SK-N-SH (cell line): ENCODE measurements at regions not wholly inside any gene's neighbourhood (a gene's known extent, or its start where the extent isn't known, plus 50 kb on each side); places are given as distances from the start of the nearest gene placed in this dataset.
A peak's percentile ranks its signal among the peaks of the same experiment; 100 is the strongest.

Experiments used
- CTCF ChIA-PET: fragments of 300-600, 350-600 bp; formaldehyde crosslinking; extraction: SDS; loops from one replicate; lab custom pipeline; 2021; lab: Yijun Ruan, JAX
- POLR2A ChIA-PET: fragments of 350-600 bp; sonication (Branson Sonifier 250); formaldehyde crosslinking; extraction: SDS; loops from one replicate; lab custom pipeline; 2020; ENCODE audit warnings: antibody characterized with exemption, inconsistent platforms; lab: Yijun Ruan, JAX
- DNase-seq: peaks from one replicate; pipeline ENCODE4 v3.0.0; 2012
- H2AFZ ChIP-seq: fragments of 200-600 bp; sonication (generic); 2 replicates; pipeline ENCODE4 v1.8.1; 2016; ENCODE audit warnings: antibody characterized with exemption, mild to moderate bottlenecking, low read depth
- H3F3A ChIP-seq: fragments of 200-600 bp; sonication (generic); replicated peaks from 2 replicates; pipeline ENCODE3; 2016; ENCODE audit warnings: antibody characterized with exemption, mild to moderate bottlenecking; ENCODE audit not compliant: insufficient read depth
- H3K27ac ChIP-seq, 2 experiments: fragments of 200-500 bp in 1 of 2; fragments of 200-600 bp in 1 of 2; sonication (Bioruptor generic) in 1 of 2; sonication (generic), shearing (Covaris generic) in 1 of 2; 2 replicates each; pipeline versions ENCODE4 v1.5.1 to v1.6.1; 2014 to 2016; ENCODE audit warnings: low read depth in 2 of 2, inconsistent platforms in 1 of 2, low read length in 1 of 2, mild to moderate bottlenecking in 1 of 2, mixed read lengths in 1 of 2
- H3K27me3 ChIP-seq: fragments of 200-600 bp; sonication (generic), shearing (Covaris generic); 2 replicates; pipeline ENCODE4 v1.6.1; 2016; ENCODE audit warnings: mixed run types; ENCODE audit not compliant: insufficient read depth
- H3K36me3 ChIP-seq, 2 experiments: fragments of 200-500 bp in 1 of 2; fragments of 200-600 bp in 1 of 2; sonication (Bioruptor generic) in 1 of 2; sonication (generic) in 1 of 2; replicated peaks in 1 of 2; 2 replicates each; pipeline versions ENCODE3 to v1.5.1; 2014 to 2016; ENCODE audit warnings: low read length in 1 of 2, mild to moderate bottlenecking in 1 of 2; ENCODE audit not compliant: insufficient read depth in 2 of 2, control insufficient read depth in 1 of 2
- H3K4me1 ChIP-seq, 2 experiments: fragments of 200-500 bp in 1 of 2; fragments of 200-600 bp in 1 of 2; sonication (Bioruptor generic) in 1 of 2; sonication (generic), shearing (Covaris generic) in 1 of 2; 2 replicates each; pipeline versions ENCODE4 v1.5.1 to v1.6.1; 2014 to 2016; ENCODE audit warnings: low read depth in 1 of 2, low read length in 1 of 2, mixed run types in 1 of 2; ENCODE audit not compliant: insufficient read depth in 2 of 2, control insufficient read depth in 1 of 2
- H3K4me2 ChIP-seq: fragments of 200-600 bp; sonication (generic), shearing (Covaris generic); 2 replicates; pipeline ENCODE4 v1.6.1; 2017; ENCODE audit warnings: mixed run types
- H3K4me3 ChIP-seq, 2 experiments: fragments of 200-500 bp in 1 of 2; fragments of 200-600 bp in 1 of 2; sonication (Bioruptor generic) in 1 of 2; sonication (generic), shearing (Covaris generic) in 1 of 2; 2 replicates each; pipeline versions ENCODE4 v1.5.1 to v1.8.1; 2014 to 2016; ENCODE audit warnings: low read depth in 2 of 2, inconsistent platforms in 1 of 2, low read length in 1 of 2, mild to moderate bottlenecking in 1 of 2, mixed read lengths in 1 of 2, moderate library complexity in 1 of 2
- H3K79me2 ChIP-seq: fragments of 200-600 bp; sonication (generic); 2 replicates; pipeline ENCODE4 v1.8.1; 2017; ENCODE audit warnings: mild to moderate bottlenecking; ENCODE audit not compliant: insufficient read depth
- H3K9ac ChIP-seq: fragments of 200-600 bp; sonication (generic); 2 replicates; pipeline ENCODE4 v1.6.1; 2017; ENCODE audit warnings: mixed run types
- H3K9me2 ChIP-seq: fragments of 200-600 bp; sonication (generic); 2 replicates; pipeline ENCODE4 v1.6.1; 2017; ENCODE audit warnings: mixed run types
- H3K9me3 ChIP-seq: fragments of 200-600 bp; sonication (generic); 2 replicates; pipeline ENCODE4 v1.6.1; 2017; ENCODE audit warnings: mixed run types, mild to moderate bottlenecking, moderate library complexity
- H4K20me1 ChIP-seq: fragments of 200-600 bp; sonication (generic); 2 replicates; pipeline ENCODE4 v1.6.1; 2017; ENCODE audit warnings: mild to moderate bottlenecking, mixed run types; ENCODE audit not compliant: insufficient read depth
- CHD2 ChIP-seq: fragments of 150-350 bp; IDR thresholded peaks from 2 replicates; pipeline ENCODE4 v1.6.1; 2018; ENCODE audit warnings: low read length; ENCODE audit not compliant: partially characterized antibody
- CTCF ChIP-seq: fragments of 200-600 bp; sonication (generic); IDR thresholded peaks from 2 replicates; pipeline ENCODE4 v1.6.1; 2017; ENCODE audit warnings: antibody characterized with exemption, mild to moderate bottlenecking, moderate library complexity
- EP300 ChIP-seq, 2 experiments: IDR thresholded peaks; 2 replicates each; pipeline versions ENCODE4 v1.4.0 to v1.6.1; 2012; ENCODE audit warnings: borderline replicate concordance in 1 of 2, low read depth in 1 of 2, low read length in 1 of 2
- FOSL2 ChIP-seq: IDR thresholded peaks from 2 replicates; pipeline ENCODE4 v1.4.0; 2012; ENCODE audit warnings: low read depth, mild to moderate bottlenecking, moderate library complexity, borderline replicate concordance
- FOXJ3 ChIP-seq: sonication (generic); formaldehyde crosslinking; IDR thresholded peaks from 2 replicates; pipeline ENCODE4 v1.5.1; 2020; ENCODE audit warnings: mild to moderate bottlenecking, missing genetic modification reagents
- GATA2 ChIP-seq: sonication (generic); formaldehyde crosslinking; IDR thresholded peaks from 2 replicates; pipeline ENCODE4 v1.5.0; 2020; ENCODE audit warnings: mild to moderate bottlenecking, missing genetic modification reagents
- RCOR1 ChIP-seq: fragments of 150-350 bp; IDR thresholded peaks from 2 replicates; pipeline ENCODE4 v1.6.1; 2017; ENCODE audit warnings: antibody characterized with exemption, low read length
- REST ChIP-seq: IDR thresholded peaks from 2 replicates; pipeline ENCODE4 v1.6.1; 2012; ENCODE audit warnings: mild to moderate bottlenecking, low read depth, low read length, moderate library complexity
- SIN3A ChIP-seq: IDR thresholded peaks from 2 replicates; pipeline ENCODE4 v1.6.1; 2012; ENCODE audit warnings: low read depth, mild to moderate bottlenecking, low read length, moderate library complexity, borderline replicate concordance
- TAF1 ChIP-seq: IDR thresholded peaks from 2 replicates; pipeline ENCODE4 v1.6.1; 2012; ENCODE audit warnings: low read depth, mild to moderate bottlenecking, low read length, moderate library complexity, borderline replicate concordance
- WGBS: methylation state at CpG from one replicate; pipeline ENCODE4 v1.1.6; 2017; ENCODE audit warnings: low lambda C conversion rate; 5-methylcytosine and 5-hydroxymethylcytosine counted together
- TF ChIP-seq, protein P1 (sequence below): IDR thresholded peaks from 2 replicates; pipeline ENCODE4; 2012
- TF ChIP-seq, protein P2 (sequence below): fragments of 150-350 bp; IDR thresholded peaks from 2 replicates; pipeline ENCODE4 v1.6.1; 2016; ENCODE audit warnings: mild to moderate bottlenecking, low read depth, low read length

DNA sequence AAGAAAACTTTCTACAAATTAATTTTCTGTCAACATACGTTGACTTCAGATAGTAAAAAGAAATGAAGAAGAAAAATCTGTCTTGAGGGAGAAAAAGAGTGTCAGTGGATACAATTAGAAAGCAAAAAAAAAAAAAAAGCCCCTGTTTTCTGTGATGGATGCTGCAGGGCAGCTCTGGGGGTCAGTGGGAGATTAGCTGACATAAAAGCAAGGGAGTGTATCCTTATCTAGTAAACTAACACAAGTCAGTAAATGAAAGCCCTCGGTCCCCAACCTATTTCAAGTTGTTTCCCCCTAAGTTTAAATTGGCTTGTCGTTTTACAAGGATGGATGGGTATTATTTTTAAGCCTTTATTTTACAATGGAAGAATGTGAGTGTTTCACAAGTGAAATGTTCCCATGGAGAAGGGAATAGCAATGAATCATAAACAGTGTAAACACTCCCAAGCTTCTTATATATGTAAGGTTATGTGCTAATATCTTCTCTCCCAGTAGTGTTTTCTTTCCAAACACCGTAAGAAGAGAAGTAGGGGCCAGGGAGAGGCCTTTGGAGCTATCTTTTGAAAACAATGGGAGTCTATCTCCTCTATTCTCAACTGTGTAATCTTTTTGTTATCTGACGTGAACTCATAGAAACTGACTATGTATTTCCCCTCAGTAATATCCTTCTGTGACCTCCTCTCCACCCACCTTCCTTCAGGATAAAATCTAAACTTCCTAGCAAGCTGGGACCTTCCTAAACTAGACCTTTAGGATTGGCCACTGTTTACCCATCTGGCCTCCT, 347.7 kb downstream of the FBXO8 start:
- H3K4me3 ChIP-seq, result no peak overlapping the region
- no peaks in the 10 kb centered on the region for H3K27me3 ChIP-seq
- no peaks in the 10 kb centered on the region for H3K9me2 ChIP-seq
- peaks cover 20 to 74% of the 10 kb centered on the region in 2 experiments; a peak in 3 of 4 replicates for H3K4me1 ChIP-seq
- no peak overlapping the region for H3K4me2 ChIP-seq
- peak overlapping the region; percentile 39 to 100; a peak in 3 of 4 replicates for H3K27ac ChIP-seq
- DNase-seq, result no peak
- no peaks in the 10 kb centered on the region for H3K36me3 ChIP-seq
- H3K9me3 ChIP-seq, result no peaks in the 10 kb centered on the region
- H3K79me2 ChIP-seq, result no peaks in the 10 kb centered on the region
- peaks cover 4% of the 10 kb centered on the region for H3F3A ChIP-seq
- ChIA-PET POLR2A (interaction anchor here (0.8 to 2.3 kb wide), 7 partner anchors 55 to 425 kb away, joined by 3 to 12 read pairs (median 4); partner anchors contain the start of gene HAND2), CTCF (interaction anchor here (0.5 to 2.1 kb wide), 3 partner anchors 55 to 427 kb away, joined by 3 to 11 read pairs (median 3); partner anchors contain the start of gene HAND2)
- no peak overlapping the region for H3K9ac ChIP-seq
- H4K20me1 ChIP-seq, result no peaks in the 10 kb centered on the region
- TF ChIP-seq EP300 (IDR thresholded peaks at IDR 0.05; ENCODE audit: borderline replicate concordance in 1 of 2, low read depth in 1 of 2, low read length in 1 of 2) (peak in 1 of 2 experiments; percentile 66; a peak in 2 of 4 replicates), CHD2 (no peak), FOSL2 (no peak), FOXJ3 (CRISPR knock-in tag) (no peak), TAF1 (no peak), GATA2 (CRISPR knock-in tag) (peak; percentile 5; the same call in 1 of the 2 replicates), CTCF (no peak), SIN3A (no peak), RCOR1 (no peak), REST (no peak)
- TF ChIP-seq, protein P1, sequence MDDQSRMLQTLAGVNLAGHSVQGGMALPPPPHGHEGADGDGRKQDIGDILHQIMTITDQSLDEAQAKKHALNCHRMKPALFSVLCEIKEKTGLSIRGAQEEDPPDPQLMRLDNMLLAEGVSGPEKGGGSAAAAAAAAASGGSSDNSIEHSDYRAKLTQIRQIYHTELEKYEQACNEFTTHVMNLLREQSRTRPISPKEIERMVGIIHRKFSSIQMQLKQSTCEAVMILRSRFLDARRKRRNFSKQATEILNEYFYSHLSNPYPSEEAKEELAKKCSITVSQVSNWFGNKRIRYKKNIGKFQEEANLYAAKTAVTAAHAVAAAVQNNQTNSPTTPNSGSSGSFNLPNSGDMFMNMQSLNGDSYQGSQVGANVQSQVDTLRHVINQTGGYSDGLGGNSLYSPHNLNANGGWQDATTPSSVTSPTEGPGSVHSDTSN, result no peak
- TF ChIP-seq, protein P2, sequence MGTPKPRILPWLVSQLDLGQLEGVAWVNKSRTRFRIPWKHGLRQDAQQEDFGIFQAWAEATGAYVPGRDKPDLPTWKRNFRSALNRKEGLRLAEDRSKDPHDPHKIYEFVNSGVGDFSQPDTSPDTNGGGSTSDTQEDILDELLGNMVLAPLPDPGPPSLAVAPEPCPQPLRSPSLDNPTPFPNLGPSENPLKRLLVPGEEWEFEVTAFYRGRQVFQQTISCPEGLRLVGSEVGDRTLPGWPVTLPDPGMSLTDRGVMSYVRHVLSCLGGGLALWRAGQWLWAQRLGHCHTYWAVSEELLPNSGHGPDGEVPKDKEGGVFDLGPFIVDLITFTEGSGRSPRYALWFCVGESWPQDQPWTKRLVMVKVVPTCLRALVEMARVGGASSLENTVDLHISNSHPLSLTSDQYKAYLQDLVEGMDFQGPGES, result no peak
- peak overlapping the region; percentile 56; the same call in 1 of the 2 replicates for H2AFZ ChIP-seq
- 60% methylated on average over 5 of the region's 5 CpGs for WGBS
